HT-29 (cell line): ENCODE measurements at regions not wholly inside any gene's neighbourhood (a gene's known extent, or its start where the extent isn't known, plus 50 kb on each side); places are given as distances from the start of the nearest gene placed in this dataset. TPM values are rescaled to one million over a fixed set of nuclear protein-coding genes. Genes with fewer than 3 reads are reported as not detected.
"Not testable (repeated sequence)": the region's sequence is repeated elsewhere in the genome, so short reads cannot be mapped to it uniquely, and the experiment has no call there.

ENCODE experiments used
- DNase-seq: peaks from one replicate; pipeline ENCODE4 v3.0.0-alpha.2; 2015; ENCODE audit warnings: low spot score
- small RNA-seq: library from RNA; depleted of rRNA; stranded (forward); fragments of <200 nt; gene quantifications from one replicate; pipeline ENCODE3, GENCODE V24; 2014

DNA sequence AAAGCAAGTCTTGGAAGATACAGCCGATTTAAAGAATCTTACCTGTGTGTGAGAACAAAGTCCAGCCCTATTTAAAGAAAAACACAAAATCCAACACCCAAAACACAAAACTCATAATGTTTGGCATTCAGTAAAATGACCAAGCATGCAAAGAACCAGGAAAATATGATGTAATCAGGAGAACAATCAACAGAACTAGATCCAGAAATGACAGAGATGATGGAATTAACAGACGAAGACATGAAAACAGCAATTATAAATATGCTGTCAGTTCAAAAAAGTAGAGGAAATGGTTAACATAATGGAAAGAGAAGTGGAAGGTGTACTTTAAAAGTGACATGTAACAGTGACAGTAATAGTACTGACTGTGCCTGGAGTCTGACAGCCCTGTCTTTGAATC, 56.1 kb upstream of the ERV3-1 start:
- not testable (repeated sequence) for DNase-seq

DNA sequence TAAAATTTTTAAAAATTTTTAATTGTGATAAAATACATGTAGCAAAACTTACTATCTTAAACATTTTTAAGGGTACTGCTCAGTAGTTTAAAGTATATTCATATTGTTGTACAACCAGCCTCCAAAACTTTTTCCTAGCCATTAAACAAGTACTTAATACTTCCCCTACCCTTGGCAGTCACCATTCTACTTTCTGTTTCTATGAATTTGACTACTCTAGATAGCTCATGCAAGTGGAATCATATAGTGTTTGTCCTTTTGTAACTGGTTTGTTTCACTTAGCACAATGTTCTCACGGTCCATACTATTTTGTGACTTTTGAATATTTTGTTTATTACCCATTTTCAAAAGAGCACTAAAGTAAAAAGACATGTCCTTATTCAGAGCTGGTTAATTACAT, 52.8 kb upstream of the ERV3-1 start:
- DNase-seq, result not testable (repeated sequence)

Small RNA genes in the stretch of these regions (small RNA-seq; reads per million reads assigned to genes)
- not detected for gene AC104073.1
- not detected for gene SNORA15B-1
- gene SNORA22C, result not detected
